ENCODE measurements at regions not wholly inside any gene's neighbourhood (a gene's known extent, or its start where the extent isn't known, plus 50 kb on each side); places are given as distances from the start of the nearest gene placed in this dataset.
"Not testable (repeated sequence)": the region's sequence is repeated elsewhere in the genome, so short reads cannot be mapped to it uniquely, and the experiment has no call there.

GRCh38 chrX:84611843-84612636 is 109.8 kb upstream of the HDX start:
- DNase-seq (ENCODE audit: low spot score), result no peak

- DNase-seq (ENCODE audit: low spot score), result no peak
Measured at GRCh38 chrX:84634201-84634782, 132.0 kb upstream of the HDX start.

GRCh38 chrX:84666086-84666485 is 163.8 kb upstream of the HDX start:
- DNase-seq (ENCODE audit: low spot score), result no peak

GRCh38 chrX:84690228-84690627 is 188.0 kb upstream of the HDX start:
- DNase-seq (ENCODE audit: low spot score), result no peak

- no peak for DNase-seq (ENCODE audit: low spot score)
Measured at GRCh38 chrX:84709987-84710386, 207.7 kb upstream of the HDX start.

GRCh38 chrX:84710611-84711010 is 208.4 kb upstream of the HDX start:
- peak; percentile 19 for DNase-seq (ENCODE audit: low spot score)

- no peak for DNase-seq (ENCODE audit: low spot score)
Measured at GRCh38 chrX:84712621-84713020, 210.4 kb upstream of the HDX start.

- DNase-seq (ENCODE audit: low spot score), result no peak
Measured at GRCh38 chrX:84715315-84715714, 213.1 kb upstream of the HDX start.

- no peak for DNase-seq (ENCODE audit: low spot score)
Measured at GRCh38 chrX:84717343-84717742, 215.1 kb upstream of the HDX start.

- no peak for DNase-seq (ENCODE audit: low spot score)
Measured at GRCh38 chrX:84721416-84721815, 219.2 kb upstream of the HDX start.

GRCh38 chrX:84724576-84724975 is 222.3 kb upstream of the HDX start:
- no peak for DNase-seq (ENCODE audit: low spot score)

GRCh38 chrX:84729408-84729807 is 227.2 kb upstream of the HDX start:
- DNase-seq (ENCODE audit: low spot score), result no peak

GRCh38 chrX:84729809-84730208 is 227.6 kb upstream of the HDX start:
- DNase-seq (ENCODE audit: low spot score), result peak; percentile 63

- DNase-seq (ENCODE audit: low spot score), result peak; percentile 53
Measured at GRCh38 chrX:84735025-84735424, 232.8 kb upstream of the HDX start.

- no peak for DNase-seq (ENCODE audit: low spot score)
Measured at GRCh38 chrX:84737471-84737871, 235.2 kb upstream of the HDX start.

GRCh38 chrX:84747516-84747915 is 245.3 kb upstream of the HDX start:
- DNase-seq (ENCODE audit: low spot score), result no peak

GRCh38 chrX:84748965-84749656 is 246.9 kb upstream of the HDX start:
- peak; percentile 54 for DNase-seq (ENCODE audit: low spot score)

- no peak for DNase-seq (ENCODE audit: low spot score)
Measured at GRCh38 chrX:84760560-84760959, 243.1 kb upstream of the APOOL start.

GRCh38 chrX:84796321-84796720 is 207.4 kb upstream of the APOOL start:
- DNase-seq (ENCODE audit: low spot score), result no peak

- DNase-seq (ENCODE audit: low spot score), result no peak
Measured at GRCh38 chrX:84830836-84831235, 172.8 kb upstream of the APOOL start.

- not testable (repeated sequence) for DNase-seq (ENCODE audit: low spot score)
Measured at GRCh38 chrX:84846541-84846940, 157.1 kb upstream of the APOOL start.

GRCh38 chrX:84851183-84851582 is 152.5 kb upstream of the APOOL start:
- DNase-seq (ENCODE audit: low spot score), result not testable (repeated sequence)

- DNase-seq (ENCODE audit: low spot score), result not testable (repeated sequence)
Measured at GRCh38 chrX:84856791-84857190, 146.9 kb upstream of the APOOL start.
